ENCODE measurements at regions not wholly inside any gene's neighbourhood (a gene's known extent, or its start where the extent isn't known, plus 50 kb on each side); places are given as distances from the start of the nearest gene placed in this dataset.

DNA sequence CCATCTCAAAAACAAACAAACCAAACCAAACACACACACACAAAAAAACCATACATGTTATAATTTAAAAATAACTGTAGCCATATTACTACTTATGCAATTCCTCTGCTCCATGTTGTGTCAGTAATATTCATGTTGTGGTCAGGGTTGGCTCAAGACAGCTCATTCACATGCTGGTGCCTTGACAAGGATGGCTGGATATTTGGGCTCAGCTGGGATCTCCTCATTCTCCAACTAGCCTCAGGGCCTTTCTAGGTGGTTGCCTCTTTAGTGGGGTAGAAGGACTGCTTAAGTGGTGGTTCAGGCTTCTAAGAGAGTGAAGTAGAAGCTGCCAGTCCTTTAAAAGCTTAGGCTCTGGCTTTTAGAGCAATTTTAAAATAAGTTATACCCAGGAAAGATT, 189.3 kb downstream of the ADRA2A start:
- no peak overlapping the region for H2AFZ ChIP-seq (ENCODE audit: low read length)
- no peak overlapping the region for H4K8ac ChIP-seq (ENCODE audit: extremely low read depth, insufficient read depth, low read length)
- no peak for FAIRE-seq

More for the DNA sequence above, 189.3 kb downstream of the ADRA2A start:
- POLR2A ChIA-PET (ENCODE audit: partially characterized antibody) = interaction anchor here (0.7 kb wide), 1 partner anchor 38 kb away, joined by 3 read pairs; no protein-coding TSS in a partner anchor
- H3K4me1 ChIP-seq (replicated peaks in 1 of 4; ENCODE audit: control insufficient read depth in 3 of 4, insufficient read depth in 4 of 4, low read length in 3 of 4) = no peaks in the 10 kb centered on the region
- no peak overlapping the region for H3K4me3 ChIP-seq (ENCODE audit: extremely low read depth in 1 of 4, insufficient read depth in 2 of 4, low read depth in 3 of 4, low read length in 4 of 4)
- H3K27ac ChIP-seq (ENCODE audit: low read depth, low read length) = no peak overlapping the region
- no peak overlapping the region for H2BK120ac ChIP-seq (replicated peaks; ENCODE audit: low read depth, low read length)
- H4K91ac ChIP-seq (replicated peaks; ENCODE audit: insufficient read length, low read length) = no peak overlapping the region
- CTCF ChIA-PET (ENCODE audit: partially characterized antibody) = interaction anchor here (1.1 to 1.5 kb wide), 2 partner anchors 24 to 190 kb away, joined by 3 read pairs; partner anchors contain the start of gene ADRA2A
- H2BK5ac ChIP-seq (ENCODE audit: low read depth, low read length) = no peak overlapping the region
- no peaks in the 10 kb centered on the region for H3K9me3 ChIP-seq (ENCODE audit: insufficient read depth in 2 of 2, low read depth in 1 of 2, low read length in 1 of 2)
- no peak overlapping the region for H2AK5ac ChIP-seq (ENCODE audit: low read depth, low read length)
- H3K79me1 ChIP-seq (ENCODE audit: low read depth, low read length) = no peaks in the 10 kb centered on the region
- no peak overlapping the region for H2BK15ac ChIP-seq (ENCODE audit: low read length)
- H3K56ac ChIP-seq (replicated peaks; ENCODE audit: insufficient read length, low read depth, low read length) = no peak overlapping the region
- no peaks in the 10 kb centered on the region for H4K20me1 ChIP-seq (replicated peaks in 1 of 2; ENCODE audit: control insufficient read depth in 1 of 2, insufficient read depth in 2 of 2, low read length in 2 of 2)
- no peak overlapping the region for H3K4me2 ChIP-seq (ENCODE audit: insufficient read depth in 1 of 2, low read depth in 2 of 2, low read length in 2 of 2)
- no peak overlapping the region for H3K18ac ChIP-seq (ENCODE audit: extremely low read depth, low read length)
- no peak overlapping the region for H3K9ac ChIP-seq (replicated peaks in 1 of 4; ENCODE audit: extremely low read depth in 1 of 4, low read depth in 3 of 4, low read length in 3 of 4)
- H4K5ac ChIP-seq (ENCODE audit: insufficient read length, low read depth, low read length) = no peak overlapping the region
- H3K36me3 ChIP-seq (ENCODE audit: control insufficient read depth in 2 of 4, insufficient read depth in 4 of 4, low read length in 3 of 4) = no peaks in the 10 kb centered on the region
- H2BK12ac ChIP-seq (ENCODE audit: low read depth, low read length) = no peak overlapping the region
- H3K23ac ChIP-seq (ENCODE audit: insufficient read length) = no peak overlapping the region
- no peak overlapping the region for H3K4ac ChIP-seq (replicated peaks; ENCODE audit: insufficient read length, low read depth, low read length)
- no peak overlapping the region for H2BK20ac ChIP-seq (ENCODE audit: low read length)
- no peaks in the 10 kb centered on the region for H3K23me2 ChIP-seq (ENCODE audit: low read depth, low read length)
- H3K14ac ChIP-seq (ENCODE audit: insufficient read length) = no peak overlapping the region
- DNase-seq (ENCODE audit: low read depth in 1 of 2, low spot score in 2 of 2) = no peak
- no peaks in the 10 kb centered on the region for H3K79me2 ChIP-seq (ENCODE audit: control insufficient read depth in 1 of 2, insufficient read depth in 2 of 2, low read length in 2 of 2)
- H3K27me3 ChIP-seq (replicated peaks in 1 of 4; ENCODE audit: control insufficient read depth in 3 of 4, extremely low read depth in 1 of 4, insufficient read depth in 3 of 4, low read length in 3 of 4) = no peaks in the 10 kb centered on the region
- TF ChIP-seq CHD1 (IDR thresholded peaks at IDR 0.05; ENCODE audit: low read depth, low read length) (no peak), SIX5 (IDR thresholded peaks at IDR 0.05; ENCODE audit: low read depth, low read length) (no peak), CREB1 (IDR thresholded peaks at IDR 0.05) (no peak)

Measured in H1 (cell line).